Ishikawa (cell line): ENCODE measurements at regions not wholly inside any gene's neighbourhood (a gene's known extent, or its start where the extent isn't known, plus 50 kb on each side); places are given as distances from the start of the nearest gene placed in this dataset.

Source experiments
- CEBPB ChIP-seq: IDR thresholded peaks from 2 replicates; pipeline ENCODE4 v1.6.1; 2012
- CREB1 ChIP-seq: IDR thresholded peaks from 2 replicates; pipeline ENCODE4 v1.6.1; 2012; ENCODE audit warnings: low read depth
- EGR1 ChIP-seq: IDR thresholded peaks from 2 replicates; pipeline ENCODE4 v1.6.1; 2012
- EP300 ChIP-seq: IDR thresholded peaks from 2 replicates; pipeline ENCODE4 v1.6.1; 2012; ENCODE audit warnings: borderline replicate concordance
- NFIC ChIP-seq: IDR thresholded peaks from 2 replicates; pipeline ENCODE4 v1.6.1; 2012
- RAD21 ChIP-seq: IDR thresholded peaks from 2 replicates; pipeline ENCODE4 v1.6.1; 2012; ENCODE audit warnings: low read depth
- TAF1 ChIP-seq: IDR thresholded peaks from 2 replicates; pipeline ENCODE4 v1.6.1; 2012; ENCODE audit warnings: low read depth, mild to moderate bottlenecking
- TCF12 ChIP-seq: IDR thresholded peaks from 2 replicates; pipeline ENCODE4 v1.6.1; 2012; ENCODE audit warnings: low read depth
- TEAD4 ChIP-seq: IDR thresholded peaks from 2 replicates; pipeline ENCODE4 v1.6.1; 2012
- TF ChIP-seq, protein P1 (sequence below): IDR thresholded peaks from 2 replicates; pipeline ENCODE4 v1.6.1; 2012
- TF ChIP-seq, protein P2 (sequence below): IDR thresholded peaks from 2 replicates; pipeline ENCODE4 v1.6.1; 2012; ENCODE audit warnings: low read depth, mild to moderate bottlenecking

DNA sequence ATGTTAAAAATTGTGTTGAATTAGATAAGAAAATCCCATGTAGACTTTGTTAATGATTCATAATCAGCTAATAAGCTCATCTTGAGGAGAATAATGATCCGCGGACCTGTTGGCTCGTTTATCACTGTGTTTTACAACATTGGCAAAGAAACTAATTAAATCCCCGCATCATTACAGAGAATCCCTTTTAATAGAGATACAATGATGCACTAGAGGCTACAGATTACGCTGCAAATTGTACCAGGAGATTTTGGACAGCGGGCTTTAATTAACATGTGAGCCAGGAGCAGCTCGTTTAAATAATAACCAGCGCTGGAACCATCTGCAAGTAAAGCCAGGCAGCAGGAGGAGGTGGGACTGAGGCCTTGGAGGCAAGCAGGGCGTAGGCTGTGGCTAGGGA lies 280.3 kb upstream of the POU3F1 start:
- TF ChIP-seq, protein P1, sequence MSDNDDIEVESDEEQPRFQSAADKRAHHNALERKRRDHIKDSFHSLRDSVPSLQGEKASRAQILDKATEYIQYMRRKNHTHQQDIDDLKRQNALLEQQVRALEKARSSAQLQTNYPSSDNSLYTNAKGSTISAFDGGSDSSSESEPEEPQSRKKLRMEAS = no peak
- TF ChIP-seq, protein P2, sequence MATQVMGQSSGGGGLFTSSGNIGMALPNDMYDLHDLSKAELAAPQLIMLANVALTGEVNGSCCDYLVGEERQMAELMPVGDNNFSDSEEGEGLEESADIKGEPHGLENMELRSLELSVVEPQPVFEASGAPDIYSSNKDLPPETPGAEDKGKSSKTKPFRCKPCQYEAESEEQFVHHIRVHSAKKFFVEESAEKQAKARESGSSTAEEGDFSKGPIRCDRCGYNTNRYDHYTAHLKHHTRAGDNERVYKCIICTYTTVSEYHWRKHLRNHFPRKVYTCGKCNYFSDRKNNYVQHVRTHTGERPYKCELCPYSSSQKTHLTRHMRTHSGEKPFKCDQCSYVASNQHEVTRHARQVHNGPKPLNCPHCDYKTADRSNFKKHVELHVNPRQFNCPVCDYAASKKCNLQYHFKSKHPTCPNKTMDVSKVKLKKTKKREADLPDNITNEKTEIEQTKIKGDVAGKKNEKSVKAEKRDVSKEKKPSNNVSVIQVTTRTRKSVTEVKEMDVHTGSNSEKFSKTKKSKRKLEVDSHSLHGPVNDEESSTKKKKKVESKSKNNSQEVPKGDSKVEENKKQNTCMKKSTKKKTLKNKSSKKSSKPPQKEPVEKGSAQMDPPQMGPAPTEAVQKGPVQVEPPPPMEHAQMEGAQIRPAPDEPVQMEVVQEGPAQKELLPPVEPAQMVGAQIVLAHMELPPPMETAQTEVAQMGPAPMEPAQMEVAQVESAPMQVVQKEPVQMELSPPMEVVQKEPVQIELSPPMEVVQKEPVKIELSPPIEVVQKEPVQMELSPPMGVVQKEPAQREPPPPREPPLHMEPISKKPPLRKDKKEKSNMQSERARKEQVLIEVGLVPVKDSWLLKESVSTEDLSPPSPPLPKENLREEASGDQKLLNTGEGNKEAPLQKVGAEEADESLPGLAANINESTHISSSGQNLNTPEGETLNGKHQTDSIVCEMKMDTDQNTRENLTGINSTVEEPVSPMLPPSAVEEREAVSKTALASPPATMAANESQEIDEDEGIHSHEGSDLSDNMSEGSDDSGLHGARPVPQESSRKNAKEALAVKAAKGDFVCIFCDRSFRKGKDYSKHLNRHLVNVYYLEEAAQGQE = no peak
- TF ChIP-seq RAD21 (no peak), TAF1 (no peak), TEAD4 (no peak), NFIC (no peak), CEBPB (no peak), CREB1 (no peak), TCF12 (no peak), EP300 (no peak), EGR1 (no peak)
